Stimulated activated CD4-positive, alpha-beta T cell treated with anti-CD3 and anti-CD28 coated beads, Interleukin-4, amount 100 ng/mL, for 24 hours (primary cell): ENCODE measurements at regions not wholly inside any gene's neighbourhood (a gene's known extent, or its start where the extent isn't known, plus 50 kb on each side); places are given as distances from the start of the nearest gene placed in this dataset.

Experiments
- DNase-seq: peaks from one replicate; pipeline ENCODE4 v3.0.0-alpha.2; 2020

GRCh38 chrX:15914486-15914885 lies 59.9 kb upstream of the AP1S2 start:
- no peak for DNase-seq

GRCh38 chrX:15913146-15913545 lies 58.5 kb upstream of the AP1S2 start:
- no peak for DNase-seq

DNA sequence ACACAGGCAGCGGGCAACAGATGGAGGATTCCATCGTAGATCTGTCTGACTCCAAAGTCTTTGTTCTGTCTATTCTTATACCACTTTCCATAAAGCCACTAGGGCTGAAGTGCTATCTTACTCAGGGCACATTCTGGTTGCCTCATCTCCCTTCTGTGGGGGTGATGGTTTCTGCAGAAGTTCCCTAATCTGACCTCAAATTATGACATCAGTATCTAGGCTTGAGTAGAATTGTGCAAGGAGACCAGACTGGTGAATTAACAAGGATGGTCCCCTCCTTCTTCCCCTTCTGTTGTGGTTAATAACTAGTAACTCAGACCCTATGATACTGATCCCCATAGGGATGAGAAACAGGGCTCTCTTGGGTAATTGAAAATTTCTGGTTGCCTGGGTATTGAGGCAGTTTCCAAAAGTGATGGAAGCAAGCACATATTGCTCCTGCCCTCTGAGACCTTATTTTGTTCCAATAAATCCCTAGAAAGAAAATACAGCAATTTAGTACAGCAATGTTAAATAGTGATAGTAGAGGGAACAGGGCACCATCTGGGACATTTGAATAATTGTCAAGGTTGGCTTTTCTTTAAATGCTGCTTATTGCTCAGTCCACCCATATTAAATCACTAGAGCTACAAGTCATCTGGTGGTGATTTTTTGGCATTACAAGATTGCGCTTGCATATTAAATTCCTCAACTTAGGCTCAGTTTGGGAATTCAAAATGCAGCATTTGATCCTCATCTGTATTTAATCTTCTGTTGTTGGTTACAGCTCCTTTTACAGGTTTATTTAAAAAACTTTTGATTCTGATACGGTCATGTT lies 57.3 kb upstream of the AP1S2 start:
- DNase-seq = no peak

- no peak for DNase-seq
Observed at GRCh38 chrX:15909605-15910004, 55.0 kb upstream of the AP1S2 start.

GRCh38 chrX:15908603-15909290 lies 54.1 kb upstream of the AP1S2 start:
- DNase-seq = no peak

DNA sequence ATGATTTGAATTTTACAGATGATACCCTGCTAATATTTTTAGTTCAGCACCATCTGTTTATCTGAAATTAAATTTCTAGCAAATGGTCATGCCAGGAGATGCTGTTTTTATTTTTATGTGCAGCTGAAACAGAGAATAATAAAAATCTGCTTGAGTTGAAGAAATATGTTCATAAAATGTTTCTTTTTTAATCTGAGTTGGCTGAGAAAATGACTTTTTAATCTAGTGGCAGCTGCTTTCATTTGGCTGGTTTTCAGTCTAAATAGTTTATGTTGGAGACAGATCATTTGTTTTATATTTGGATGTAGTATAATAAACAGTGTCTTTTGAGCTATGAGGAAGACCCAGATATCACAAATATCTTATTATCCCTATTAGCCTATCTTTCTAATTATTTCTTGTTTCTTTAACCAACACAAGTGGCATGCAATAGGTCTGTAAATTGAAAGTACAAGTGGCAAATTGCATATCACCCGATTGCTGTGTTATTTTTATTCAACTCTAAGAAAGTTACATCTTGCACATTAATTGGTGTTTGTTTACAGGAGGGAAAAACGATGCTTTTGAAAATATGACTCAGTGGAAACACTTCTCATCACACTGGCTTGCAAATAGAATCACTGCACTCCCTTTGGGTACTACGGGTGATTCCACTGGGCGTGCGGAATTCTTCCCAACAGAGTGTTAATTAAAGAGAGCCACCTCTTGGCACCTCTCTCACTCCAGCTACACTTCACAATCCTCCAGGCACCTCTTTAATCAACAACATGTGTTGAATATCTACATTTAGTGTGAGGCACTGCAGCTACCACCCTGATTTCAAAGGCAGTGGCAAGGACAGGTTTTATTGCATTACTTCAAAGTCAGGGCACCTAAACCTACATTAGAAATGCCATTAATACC lies 51.7 kb upstream of the AP1S2 start:
- no peak for DNase-seq
